DOHH2 (cell line): ENCODE measurements at regions not wholly inside any gene's neighbourhood (a gene's known extent, or its start where the extent isn't known, plus 50 kb on each side); places are given as distances from the start of the nearest gene placed in this dataset.

ENCODE experiments used
- H3F3A ChIP-seq: fragments of 200-600 bp; sonication (generic), shearing (Covaris generic); 2 replicates; pipeline ENCODE4 v1.6.0; 2016; ENCODE audit warnings: antibody characterized with exemption, mild to moderate bottlenecking; ENCODE audit not compliant: control insufficient read depth, insufficient read depth
- H3K27ac ChIP-seq: fragments of 200-600 bp; sonication (generic); 2 replicates; pipeline ENCODE4 v1.5.1; 2014; ENCODE audit warnings: low read depth, mild to moderate bottlenecking, low read length, moderate library complexity
- H3K27me3 ChIP-seq: fragments of 200-600 bp; sonication (generic); 2 replicates; pipeline ENCODE4 v1.6.1; 2014; ENCODE audit warnings: mild to moderate bottlenecking, low read length, mixed read lengths; ENCODE audit not compliant: control insufficient read depth
- H3K36me3 ChIP-seq: fragments of 200-600 bp; sonication (generic); 2 replicates; pipeline ENCODE4 v1.6.1; 2014; ENCODE audit warnings: mild to moderate bottlenecking, low read length, moderate library complexity, mixed read lengths; ENCODE audit not compliant: control insufficient read depth
- H3K4me1 ChIP-seq: fragments of 200-600 bp; sonication (generic); 2 replicates; pipeline ENCODE4 v1.6.1; 2014; ENCODE audit warnings: mild to moderate bottlenecking, low read length, mixed read lengths; ENCODE audit not compliant: control insufficient read depth
- H3K4me2 ChIP-seq: fragments of 200-600 bp; sonication (generic); 2 replicates; pipeline ENCODE4 v1.6.0; 2014; ENCODE audit warnings: mild to moderate bottlenecking, low read length, moderate library complexity
- H3K4me3 ChIP-seq: fragments of 200-600 bp; sonication (generic); 2 replicates; pipeline ENCODE4 v1.5.1; 2014; ENCODE audit warnings: mild to moderate bottlenecking, low read length, mixed read lengths
- H3K79me2 ChIP-seq: fragments of 200-600 bp; sonication (generic); 2 replicates; pipeline ENCODE4 v1.6.1; 2014; ENCODE audit warnings: mild to moderate bottlenecking, low read length, mixed read lengths; ENCODE audit not compliant: control insufficient read depth
- H3K9me2 ChIP-seq: fragments of 200-600 bp; sonication (generic); replicated peaks from 2 replicates; pipeline ENCODE4 v1.6.1; 2014; ENCODE audit warnings: mild to moderate bottlenecking, low read length, mixed read lengths; ENCODE audit not compliant: control insufficient read depth
- H3K9me3 ChIP-seq: fragments of 200-600 bp; sonication (generic); 2 replicates; pipeline ENCODE4 v1.6.1; 2014; ENCODE audit warnings: antibody characterized with exemption, low read length, mixed read lengths; ENCODE audit not compliant: control insufficient read depth, insufficient read depth
- H4K20me1 ChIP-seq: fragments of 200-600 bp; sonication (generic); 2 replicates; pipeline ENCODE4 v1.6.0; 2014; ENCODE audit warnings: low read depth, mild to moderate bottlenecking, antibody characterized with exemption, low read length, moderate library complexity; ENCODE audit not compliant: control insufficient read depth, insufficient read depth
- EZH2phosphoT487 ChIP-seq: fragments of 200-600 bp; sonication (generic); IDR thresholded peaks from 2 replicates; pipeline ENCODE4 v1.6.1; 2017; ENCODE audit warnings: borderline replicate concordance, mild to moderate bottlenecking, antibody characterized with exemption, low read length, moderate library complexity, mixed read lengths
- TF ChIP-seq, protein P1 (sequence below): fragments of 200-600 bp; sonication (generic); IDR thresholded peaks from one replicate; pipeline ENCODE4 v1.5.1; 2014; ENCODE audit warnings: antibody characterized with exemption, mild to moderate bottlenecking, low read depth, low read length; ENCODE audit not compliant: poor library complexity, severe bottlenecking

DNA sequence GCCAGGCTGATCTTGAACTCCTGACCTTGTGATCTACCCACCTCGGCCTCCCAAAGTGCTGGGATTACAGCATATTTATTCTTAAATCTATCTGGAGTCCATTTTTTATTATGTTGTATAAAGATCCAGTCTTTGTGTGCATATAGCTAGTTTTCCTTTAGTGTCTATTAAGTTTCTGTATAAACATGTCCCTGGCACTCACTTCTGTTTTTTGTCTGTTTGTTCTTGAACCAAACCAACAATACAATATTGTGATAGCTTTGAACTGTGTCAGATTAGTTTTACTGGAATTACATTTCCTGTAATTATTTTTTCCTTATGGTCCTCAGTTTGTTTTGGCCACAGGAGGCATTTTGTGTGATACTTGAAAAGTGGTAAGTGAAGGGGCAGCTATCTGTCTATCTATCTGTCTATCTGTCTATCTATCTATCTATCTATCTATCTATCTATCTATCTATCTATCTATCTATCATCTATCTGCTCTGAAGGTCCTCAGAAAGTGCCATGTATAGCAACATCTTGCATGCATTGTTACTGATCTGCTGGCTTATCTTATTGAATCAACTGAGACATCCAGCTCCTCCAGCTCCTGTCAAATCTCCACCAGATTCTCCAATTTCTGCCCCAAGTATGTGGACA, 70.9 kb upstream of the ACVR1 start:
- Histone ChIP-seq H3K4me3 (no peak overlapping the region), H3K27ac (no peak overlapping the region), H3K27me3 (no peaks in the 10 kb centered on the region), H3K9me3 (no peaks in the 10 kb centered on the region), H3K36me3 (no peaks in the 10 kb centered on the region), H3K4me1 (no peaks in the 10 kb centered on the region), H3K9me2 (no peaks in the 10 kb centered on the region), H3F3A (no peaks in the 10 kb centered on the region), H3K4me2 (no peak overlapping the region), H4K20me1 (no peaks in the 10 kb centered on the region), H3K79me2 (no peaks in the 10 kb centered on the region)
- TF ChIP-seq EZH2phosphoT487: no peak
- TF ChIP-seq, protein P1, sequence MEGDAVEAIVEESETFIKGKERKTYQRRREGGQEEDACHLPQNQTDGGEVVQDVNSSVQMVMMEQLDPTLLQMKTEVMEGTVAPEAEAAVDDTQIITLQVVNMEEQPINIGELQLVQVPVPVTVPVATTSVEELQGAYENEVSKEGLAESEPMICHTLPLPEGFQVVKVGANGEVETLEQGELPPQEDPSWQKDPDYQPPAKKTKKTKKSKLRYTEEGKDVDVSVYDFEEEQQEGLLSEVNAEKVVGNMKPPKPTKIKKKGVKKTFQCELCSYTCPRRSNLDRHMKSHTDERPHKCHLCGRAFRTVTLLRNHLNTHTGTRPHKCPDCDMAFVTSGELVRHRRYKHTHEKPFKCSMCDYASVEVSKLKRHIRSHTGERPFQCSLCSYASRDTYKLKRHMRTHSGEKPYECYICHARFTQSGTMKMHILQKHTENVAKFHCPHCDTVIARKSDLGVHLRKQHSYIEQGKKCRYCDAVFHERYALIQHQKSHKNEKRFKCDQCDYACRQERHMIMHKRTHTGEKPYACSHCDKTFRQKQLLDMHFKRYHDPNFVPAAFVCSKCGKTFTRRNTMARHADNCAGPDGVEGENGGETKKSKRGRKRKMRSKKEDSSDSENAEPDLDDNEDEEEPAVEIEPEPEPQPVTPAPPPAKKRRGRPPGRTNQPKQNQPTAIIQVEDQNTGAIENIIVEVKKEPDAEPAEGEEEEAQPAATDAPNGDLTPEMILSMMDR: no peak

DNA sequence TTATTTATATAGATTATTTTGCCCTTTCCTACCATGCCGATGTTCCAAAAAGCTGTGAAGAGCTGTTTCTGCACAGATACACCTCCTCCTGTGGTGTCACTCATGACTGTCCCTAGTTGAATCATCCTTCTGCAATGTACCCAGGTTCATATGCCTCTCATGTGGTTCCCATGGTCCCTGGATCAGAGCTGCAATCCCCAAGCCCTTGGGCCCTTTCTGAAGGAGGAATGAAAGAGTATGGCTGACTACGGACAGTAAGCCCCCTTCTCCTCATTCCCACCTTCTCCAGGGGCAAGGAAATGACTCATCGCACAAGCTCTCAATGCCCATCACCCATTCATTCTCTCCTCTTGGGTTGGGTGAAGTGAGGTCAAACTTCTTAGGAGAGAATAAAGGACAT, 63.9 kb upstream of the ACVR1 start:
- H3K9me2 ChIP-seq: no peaks in the 10 kb centered on the region
- H3F3A ChIP-seq: no peaks in the 10 kb centered on the region
- H3K27ac ChIP-seq: no peak overlapping the region
- H4K20me1 ChIP-seq: no peaks in the 10 kb centered on the region
- H3K36me3 ChIP-seq: no peaks in the 10 kb centered on the region
- no peaks in the 10 kb centered on the region for H3K9me3 ChIP-seq
- no peak overlapping the region for H3K4me3 ChIP-seq
- TF ChIP-seq, protein P1: no peak
- TF ChIP-seq EZH2phosphoT487: no peak
- no peaks in the 10 kb centered on the region for H3K27me3 ChIP-seq
- no peaks in the 10 kb centered on the region for H3K79me2 ChIP-seq
- H3K4me2 ChIP-seq: no peak overlapping the region
- H3K4me1 ChIP-seq: no peaks in the 10 kb centered on the region

DNA sequence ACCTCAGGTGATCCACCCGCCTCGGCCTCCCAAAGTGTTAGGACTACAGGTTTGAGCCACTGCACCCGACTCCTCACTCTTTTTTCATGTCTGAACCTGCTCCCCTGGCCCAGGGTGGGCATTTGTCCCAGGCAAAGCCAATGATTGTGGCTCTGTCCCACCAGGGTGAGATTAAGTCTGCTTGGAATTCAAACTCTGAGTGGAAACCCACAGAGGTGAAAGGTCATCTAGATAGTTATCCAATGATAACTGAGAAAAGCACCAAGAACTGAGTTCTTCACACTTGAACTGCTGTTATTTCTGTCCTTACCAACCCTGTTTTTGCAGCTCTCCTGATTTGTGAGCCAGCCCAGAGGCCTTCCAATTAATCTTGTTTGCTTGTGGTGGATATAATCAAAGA, 62.4 kb upstream of the ACVR1 start:
- Histone ChIP-seq H3K27ac (no peak overlapping the region), H3K79me2 (no peaks in the 10 kb centered on the region), H3K36me3 (no peaks in the 10 kb centered on the region), H3F3A (no peaks in the 10 kb centered on the region), H3K4me1 (no peaks in the 10 kb centered on the region), H3K9me3 (no peaks in the 10 kb centered on the region), H3K9me2 (no peaks in the 10 kb centered on the region), H4K20me1 (no peaks in the 10 kb centered on the region), H3K4me2 (no peak overlapping the region), H3K27me3 (no peaks in the 10 kb centered on the region), H3K4me3 (no peak overlapping the region)
- TF ChIP-seq, protein P1: no peak
- TF ChIP-seq EZH2phosphoT487: no peak
